ENCODE measurements at regions not wholly inside any gene's neighbourhood (a gene's known extent, or its start where the extent isn't known, plus 50 kb on each side); places are given as distances from the start of the nearest gene placed in this dataset.

DNA sequence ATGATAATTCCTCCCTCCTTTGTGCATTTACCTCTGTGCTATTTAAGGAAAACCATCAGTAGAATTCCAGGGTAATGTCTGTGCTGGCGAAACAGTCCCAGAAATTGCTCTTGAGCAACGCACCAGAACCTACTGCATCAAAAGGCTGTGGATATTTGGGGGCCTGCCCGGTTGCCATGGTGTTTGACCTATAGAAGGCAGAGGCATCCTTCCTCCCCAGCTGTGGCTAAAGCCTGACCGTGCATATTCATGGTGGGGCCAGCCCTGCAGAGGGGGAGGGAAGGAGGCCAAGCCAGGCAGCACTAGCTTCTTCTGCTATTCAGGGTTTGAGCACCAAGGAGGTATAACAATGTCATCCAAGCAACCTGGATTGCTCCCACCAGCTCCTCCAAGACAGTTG is 215.0 kb upstream of the E2F8 start:
- Mint-ChIP-seq H3K36me3 (ENCODE audit: low read depth) (no peaks in the 10 kb centered on the region), H3K4me3 (no peak overlapping the region), H3K27me3 (peaks cover 15% of the 10 kb centered on the region), H3K27ac (no peak overlapping the region), H3K4me1 (no peaks in the 10 kb centered on the region), H3K9me3 (no peaks in the 10 kb centered on the region)
- ATAC-seq (no peak), DNase-seq (no peak)

DNA sequence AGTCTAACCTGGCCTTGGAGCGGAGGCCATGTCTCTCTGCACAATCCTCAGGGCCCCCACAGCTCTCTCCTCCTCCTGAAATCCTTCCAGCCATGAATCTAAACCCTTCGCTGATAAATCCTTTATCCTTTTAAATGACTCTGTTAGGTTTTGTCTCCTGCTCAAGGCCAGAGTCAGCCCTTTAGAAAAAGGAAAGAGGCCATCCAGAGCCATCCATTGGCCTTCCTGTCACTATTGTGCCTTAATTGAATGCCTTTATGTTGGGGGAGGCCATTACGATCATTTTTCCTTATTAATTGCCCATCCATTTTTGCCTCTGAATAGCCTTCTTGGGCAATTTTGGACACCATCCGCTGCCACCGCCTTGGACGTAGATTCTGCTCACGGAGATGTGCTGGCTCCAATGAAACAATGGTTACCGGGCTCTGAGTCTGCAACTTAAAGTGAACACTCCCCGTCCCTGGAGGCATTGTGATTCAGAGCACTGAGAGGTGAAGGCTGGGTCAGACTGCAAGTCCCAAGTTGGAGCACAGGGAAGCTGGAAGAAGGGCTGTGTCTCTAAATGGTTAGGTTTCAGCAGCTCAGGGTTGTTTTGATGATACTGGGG is 213.0 kb upstream of the E2F8 start:
- H3K27ac Mint-ChIP-seq: no peak overlapping the region
- H3K36me3 Mint-ChIP-seq (ENCODE audit: low read depth): no peaks in the 10 kb centered on the region
- DNase-seq (no peak), ATAC-seq (no peak)
- no peaks in the 10 kb centered on the region for H3K4me1 Mint-ChIP-seq
- H3K27me3 Mint-ChIP-seq: peaks cover 10% of the 10 kb centered on the region
- H3K9me3 Mint-ChIP-seq: no peaks in the 10 kb centered on the region
- H3K4me3 Mint-ChIP-seq: no peak overlapping the region

DNA sequence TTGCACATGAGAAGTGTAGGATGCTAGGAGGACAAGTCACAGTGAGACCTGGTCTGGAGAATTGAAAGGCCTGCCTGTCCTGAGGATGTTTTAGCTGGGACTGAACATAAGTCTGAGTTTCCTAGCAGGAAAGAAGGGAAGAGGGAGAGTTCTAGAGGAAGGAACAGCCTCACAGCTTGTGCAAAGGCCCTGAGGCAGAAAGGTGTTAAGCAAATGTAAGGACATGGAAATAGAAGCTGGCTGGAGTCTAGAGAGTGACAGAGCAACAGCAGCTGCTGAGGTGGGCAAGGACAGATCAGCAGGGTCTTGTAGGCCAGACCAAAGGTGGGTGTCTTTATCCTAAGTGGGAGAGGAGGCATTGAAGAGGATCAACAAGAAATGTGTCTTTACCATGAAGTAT is 210.9 kb upstream of the E2F8 start:
- ATAC-seq (no peak), DNase-seq (no peak)
- Mint-ChIP-seq H3K4me3 (no peak overlapping the region), H3K4me1 (no peaks in the 10 kb centered on the region), H3K27me3 (peaks cover 10% of the 10 kb centered on the region), H3K27ac (no peak overlapping the region), H3K36me3 (ENCODE audit: low read depth) (no peaks in the 10 kb centered on the region), H3K9me3 (no peaks in the 10 kb centered on the region)

DNA sequence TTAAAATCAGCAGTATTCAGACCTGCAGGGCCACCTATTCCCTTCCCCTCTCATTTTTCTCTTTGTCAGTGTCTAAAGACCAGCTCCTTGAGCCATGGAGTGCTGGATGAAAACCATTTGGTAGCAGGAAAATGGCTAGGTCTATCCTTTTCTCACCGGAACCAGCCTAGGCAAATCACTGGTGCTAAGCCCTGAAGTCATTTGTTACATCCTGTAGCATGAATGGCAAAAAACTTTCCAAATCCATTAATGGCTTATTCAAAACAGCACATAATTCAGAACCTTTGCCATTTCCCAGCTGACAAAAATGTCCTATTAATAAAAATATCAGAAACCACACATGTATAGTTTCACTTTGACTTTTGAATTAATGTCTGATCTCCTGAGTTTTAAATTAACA is 209.5 kb upstream of the E2F8 start:
- Mint-ChIP-seq H3K9me3 (no peaks in the 10 kb centered on the region), H3K27me3 (peaks cover 15% of the 10 kb centered on the region), H3K4me1 (no peaks in the 10 kb centered on the region), H3K36me3 (ENCODE audit: low read depth) (no peaks in the 10 kb centered on the region), H3K4me3 (no peak overlapping the region), H3K27ac (no peak overlapping the region)
- DNase-seq (no peak), ATAC-seq (no peak)

DNA sequence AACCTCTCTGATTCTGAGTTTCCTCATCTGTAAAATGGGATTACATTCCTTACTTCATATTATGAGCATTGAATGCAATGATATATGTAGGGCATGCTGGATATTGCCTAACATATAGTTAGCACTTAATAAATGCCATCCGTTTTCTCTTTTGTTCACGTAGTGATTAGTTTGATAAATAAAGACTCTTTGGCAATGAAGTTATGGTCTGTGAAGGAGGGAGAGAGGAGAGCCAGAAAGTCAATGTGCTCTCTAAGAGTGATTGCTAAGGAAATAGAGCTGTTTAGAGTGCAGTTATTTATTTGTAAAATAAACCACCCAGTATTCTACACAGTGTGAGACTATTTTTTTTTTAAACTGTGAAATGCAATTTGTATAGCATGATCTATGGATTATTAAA is 207.9 kb upstream of the E2F8 start:
- DNase-seq: no peak
- Mint-ChIP-seq H3K4me1 (no peaks in the 10 kb centered on the region), H3K27ac (no peak overlapping the region), H3K9me3 (no peaks in the 10 kb centered on the region), H3K36me3 (ENCODE audit: low read depth) (no peaks in the 10 kb centered on the region), H3K4me3 (no peak overlapping the region), H3K27me3 (peaks cover 22% of the 10 kb centered on the region)
- ATAC-seq: no peak

DNA sequence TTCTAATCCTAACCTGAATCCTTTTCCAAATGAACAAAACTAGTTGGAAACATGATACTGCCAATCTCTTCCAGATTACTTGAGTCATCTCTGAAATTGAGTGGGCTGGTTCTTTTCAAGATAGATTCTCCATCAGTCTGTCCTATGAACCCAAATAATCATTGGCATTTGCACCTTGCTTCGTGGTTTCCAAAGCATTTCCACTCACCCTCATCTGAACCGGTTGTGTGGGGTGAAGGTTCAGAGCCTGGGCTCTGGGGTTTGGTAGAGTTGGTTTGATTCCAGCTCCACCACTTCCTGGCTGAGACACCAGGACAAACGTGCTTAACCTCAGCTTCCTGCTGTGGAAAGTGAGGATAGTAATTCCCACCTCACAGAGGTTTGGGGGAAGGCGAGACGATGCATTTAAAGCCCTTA is 206.4 kb upstream of the E2F8 start:
- DNase-seq (no peak), ATAC-seq (no peak)
- Mint-ChIP-seq H3K36me3 (ENCODE audit: low read depth) (no peaks in the 10 kb centered on the region), H3K4me3 (no peak overlapping the region), H3K9me3 (no peaks in the 10 kb centered on the region), H3K4me1 (peaks cover 9% of the 10 kb centered on the region), H3K27me3 (peaks cover 28% of the 10 kb centered on the region), H3K27ac (no peak overlapping the region)

DNA sequence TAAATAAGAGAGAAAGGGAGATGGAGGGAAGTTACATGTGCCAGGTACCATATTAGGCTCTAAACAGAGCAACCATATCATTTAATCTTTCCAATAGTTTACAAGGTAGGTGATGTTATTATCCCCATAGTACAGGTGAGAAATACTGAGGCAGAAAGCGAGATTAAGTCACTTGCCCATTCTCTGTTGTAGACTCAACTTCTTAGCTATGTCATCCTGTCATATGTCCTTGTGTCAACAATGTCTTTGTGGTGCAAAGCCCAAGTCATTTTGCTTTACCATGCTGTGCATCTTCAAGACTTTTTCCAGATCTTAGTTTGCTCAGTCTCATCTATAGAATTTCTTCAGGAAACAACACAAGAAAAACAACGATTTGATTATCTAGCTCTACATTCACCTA is 205.0 kb upstream of the E2F8 start:
- Mint-ChIP-seq H3K4me1 (peaks cover 15% of the 10 kb centered on the region), H3K9me3 (no peaks in the 10 kb centered on the region), H3K27me3 (peaks cover 30% of the 10 kb centered on the region), H3K4me3 (no peak overlapping the region), H3K36me3 (ENCODE audit: low read depth) (no peaks in the 10 kb centered on the region), H3K27ac (no peak overlapping the region)
- ATAC-seq (no peak), DNase-seq (no peak)

DNA sequence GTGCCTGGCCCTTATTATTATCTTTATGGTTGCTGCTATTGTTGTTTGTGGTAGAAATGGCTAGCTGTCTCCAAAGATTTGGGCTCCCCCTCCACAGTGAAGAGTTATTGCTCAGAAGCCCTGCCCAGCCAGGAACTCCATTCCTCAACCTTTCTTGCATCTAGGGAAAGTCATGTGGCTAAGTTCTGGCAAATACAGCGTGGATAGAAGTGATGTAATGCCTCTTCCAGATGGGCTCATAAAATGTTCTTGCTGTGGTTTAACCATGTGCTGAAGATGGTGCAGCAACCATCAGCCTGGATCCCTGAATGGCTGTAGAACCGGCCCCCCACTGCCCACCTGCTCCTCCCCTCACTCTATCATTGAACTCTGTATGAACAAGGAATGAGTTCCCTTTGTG is 203.5 kb upstream of the E2F8 start:
- no peak for ATAC-seq
- Mint-ChIP-seq H3K27me3 (peaks cover 41% of the 10 kb centered on the region), H3K27ac (no peak overlapping the region), H3K4me3 (no peak overlapping the region), H3K4me1 (peaks cover 15% of the 10 kb centered on the region), H3K36me3 (ENCODE audit: low read depth) (no peaks in the 10 kb centered on the region), H3K9me3 (no peaks in the 10 kb centered on the region)
- DNase-seq: no peak

DNA sequence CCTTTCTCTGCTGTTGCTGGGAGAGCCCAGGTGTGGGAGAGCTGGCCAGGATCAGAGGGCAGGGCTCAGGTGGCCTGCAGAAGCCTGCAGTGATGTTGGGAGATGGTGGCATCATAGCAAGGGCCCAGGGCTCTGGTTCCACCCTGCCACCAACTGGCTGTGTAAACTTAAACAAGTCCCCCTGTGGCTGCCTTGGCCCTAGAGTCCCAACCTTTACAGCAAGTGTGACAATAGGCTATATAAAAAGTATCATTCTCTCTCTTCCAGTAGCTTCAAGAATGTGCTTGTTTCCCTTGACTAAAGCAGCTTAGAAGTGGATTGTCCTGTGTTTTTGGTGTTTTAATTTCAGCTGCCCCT is 201.8 kb upstream of the E2F8 start:
- Mint-ChIP-seq H3K36me3 (ENCODE audit: low read depth) (no peaks in the 10 kb centered on the region), H3K4me3 (no peak overlapping the region), H3K27ac (peak overlapping the region; percentile 3), H3K4me1 (peaks cover 15% of the 10 kb centered on the region), H3K9me3 (no peaks in the 10 kb centered on the region), H3K27me3 (peaks cover 44% of the 10 kb centered on the region)
- DNase-seq (no peak), ATAC-seq (no peak)

DNA sequence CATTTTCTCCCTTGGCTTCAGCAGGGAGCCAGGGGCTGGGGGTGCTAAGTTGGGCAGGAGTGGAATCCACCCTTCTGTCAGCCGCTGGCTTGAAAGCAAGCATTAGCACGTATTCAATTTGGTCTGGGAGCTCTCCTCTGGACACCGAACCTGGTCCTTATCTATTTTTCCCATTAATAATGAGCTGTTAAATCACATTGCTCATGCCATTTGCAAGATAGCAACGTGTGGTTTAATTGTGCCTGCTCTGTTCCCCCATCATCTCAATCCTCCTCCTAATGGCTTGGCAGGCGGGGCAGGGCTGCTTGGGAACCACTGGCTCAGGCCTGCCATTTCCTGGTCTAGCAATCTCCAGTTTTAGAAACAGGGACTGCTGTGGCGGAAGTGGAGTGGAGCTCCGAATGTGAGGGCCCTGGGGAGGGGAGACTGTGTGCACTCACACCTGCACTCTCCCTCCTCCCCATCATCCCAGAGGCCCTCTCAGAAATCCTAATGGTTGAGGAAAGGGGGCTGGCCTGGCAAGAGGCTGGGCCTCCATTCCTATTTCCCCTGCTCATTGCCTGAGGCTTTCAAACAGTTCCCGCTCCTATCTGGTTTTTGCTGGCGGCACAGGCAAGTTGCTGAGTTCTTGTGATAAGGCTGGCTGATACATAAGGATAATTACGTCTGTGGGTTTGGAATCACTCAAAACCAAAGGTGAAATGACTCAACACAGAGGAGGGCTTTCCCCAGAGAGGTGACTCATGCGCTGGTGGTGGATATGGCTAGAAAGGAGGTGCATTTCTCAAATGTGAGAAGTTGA is 201.2 kb upstream of the E2F8 start:
- DNase-seq (peak; percentile 58), ATAC-seq (peak; percentile 89)
- peaks cover 46% of the 10 kb centered on the region for H3K27me3 Mint-ChIP-seq
- no peak overlapping the region for H3K4me3 Mint-ChIP-seq
- H3K27ac Mint-ChIP-seq: peak overlapping the region; percentile 3
- peaks cover 15% of the 10 kb centered on the region for H3K4me1 Mint-ChIP-seq
- no peaks in the 10 kb centered on the region for H3K36me3 Mint-ChIP-seq (ENCODE audit: low read depth)
- H3K9me3 Mint-ChIP-seq: no peaks in the 10 kb centered on the region

DNA sequence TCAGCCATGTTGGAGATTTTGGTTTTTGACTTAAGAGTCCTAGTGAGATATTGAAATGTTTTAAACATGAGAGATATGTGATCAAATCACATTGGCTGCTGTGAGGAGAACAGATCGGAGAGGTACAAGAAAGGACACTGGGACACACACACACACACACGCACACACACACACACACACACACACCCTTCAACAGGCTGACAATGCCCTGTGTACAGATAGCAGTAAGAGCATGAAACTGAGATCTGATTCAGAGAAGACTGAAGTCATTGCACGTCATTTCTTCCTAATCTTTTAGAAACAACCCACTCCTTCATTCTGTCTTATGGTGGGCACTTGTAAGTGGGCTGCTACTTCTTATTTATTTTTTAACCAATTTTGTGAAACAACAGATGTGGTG is 200.5 kb upstream of the E2F8 start:
- no peaks in the 10 kb centered on the region for H3K36me3 Mint-ChIP-seq (ENCODE audit: low read depth)
- peaks cover 43% of the 10 kb centered on the region for H3K27me3 Mint-ChIP-seq
- peaks cover 15% of the 10 kb centered on the region for H3K4me1 Mint-ChIP-seq
- no peaks in the 10 kb centered on the region for H3K9me3 Mint-ChIP-seq
- H3K4me3 Mint-ChIP-seq: no peak overlapping the region
- no peak overlapping the region for H3K27ac Mint-ChIP-seq
- no peak for DNase-seq
- no peak for ATAC-seq

DNA sequence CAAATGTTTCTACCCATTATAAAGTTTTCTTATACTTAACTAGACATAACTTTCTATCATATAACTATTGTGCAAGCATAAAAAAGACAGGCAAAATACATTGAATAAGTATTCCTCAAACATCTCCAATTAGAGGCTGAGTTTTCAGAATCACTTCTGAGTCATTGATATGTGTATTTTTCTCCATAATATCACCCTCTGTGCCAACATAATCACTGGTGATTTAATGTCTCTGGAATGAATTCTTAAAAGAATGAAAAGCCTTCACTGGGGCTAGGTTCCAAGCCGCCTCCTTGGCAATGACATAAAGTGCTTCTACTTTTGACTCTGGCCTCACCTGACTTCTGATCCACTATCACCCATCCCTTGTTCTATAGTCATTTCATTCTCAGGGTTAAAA is 197.0 kb upstream of the E2F8 start:
- no peak for DNase-seq
- Mint-ChIP-seq H3K27ac (no peak overlapping the region), H3K4me1 (peaks cover 12% of the 10 kb centered on the region), H3K36me3 (ENCODE audit: low read depth) (no peaks in the 10 kb centered on the region), H3K4me3 (no peak overlapping the region), H3K27me3 (peaks cover 42% of the 10 kb centered on the region), H3K9me3 (no peaks in the 10 kb centered on the region)
- no peak for ATAC-seq

DNA sequence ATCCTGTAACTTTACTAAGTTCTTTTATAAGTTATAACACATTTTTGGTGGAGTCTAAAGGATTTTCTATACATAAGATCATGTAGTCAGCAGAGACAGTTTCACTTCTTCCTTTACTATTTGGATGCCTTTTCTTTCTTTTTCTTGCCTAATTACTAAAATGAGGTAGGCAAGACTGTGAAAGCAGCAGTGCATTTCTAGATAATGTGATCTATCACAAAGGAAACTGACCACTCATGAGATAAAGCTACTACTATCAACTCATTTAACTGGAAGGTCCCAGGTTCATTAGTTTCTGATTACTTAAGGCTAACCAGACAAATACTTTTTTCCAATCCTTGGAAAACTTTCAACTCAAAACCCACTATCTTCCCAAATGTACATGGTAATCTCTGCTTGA is 196.2 kb upstream of the E2F8 start:
- no peak for DNase-seq
- Mint-ChIP-seq H3K36me3 (ENCODE audit: low read depth) (no peaks in the 10 kb centered on the region), H3K27ac (no peak overlapping the region), H3K9me3 (no peaks in the 10 kb centered on the region), H3K4me1 (peaks cover 4% of the 10 kb centered on the region), H3K4me3 (no peak overlapping the region), H3K27me3 (peaks cover 44% of the 10 kb centered on the region)
- ATAC-seq: no peak

DNA sequence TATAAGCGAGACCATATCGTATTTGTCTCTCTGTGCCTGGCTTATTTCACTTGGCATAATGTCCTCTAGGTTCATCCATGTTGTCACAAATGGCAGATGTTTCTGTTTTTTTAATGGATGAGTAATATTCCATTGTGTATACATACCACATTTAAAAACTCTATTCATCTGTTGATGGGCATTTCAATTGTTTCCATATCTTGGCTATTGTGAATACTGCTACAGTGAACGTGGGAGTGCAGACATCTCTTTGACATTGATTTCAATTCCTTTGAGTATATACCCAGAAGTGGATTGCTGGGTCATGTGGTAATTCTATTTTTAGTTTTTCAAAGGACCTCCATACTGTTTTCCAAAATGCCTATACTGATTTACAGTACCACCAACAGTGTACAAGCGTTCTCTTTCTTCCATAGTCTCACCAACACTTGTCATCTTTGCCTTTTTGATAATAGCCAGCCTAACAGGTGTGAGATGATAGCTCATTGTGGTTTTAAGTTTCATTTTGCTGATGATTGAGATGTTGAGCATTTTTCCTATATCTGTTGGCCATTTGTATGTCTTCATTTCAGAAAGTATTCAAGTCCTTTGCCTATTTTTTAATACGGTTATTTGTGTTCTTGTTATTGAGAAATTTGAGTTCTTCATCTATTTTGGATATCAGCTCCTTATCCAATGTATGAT is 194.7 kb upstream of the E2F8 start:
- Mint-ChIP-seq H3K27ac (no peak overlapping the region), H3K9me3 (no peaks in the 10 kb centered on the region), H3K4me3 (no peak overlapping the region), H3K36me3 (ENCODE audit: low read depth) (no peaks in the 10 kb centered on the region), H3K27me3 (peaks cover 40% of the 10 kb centered on the region), H3K4me1 (no peaks in the 10 kb centered on the region)
- DNase-seq (no peak), ATAC-seq (no peak)

DNA sequence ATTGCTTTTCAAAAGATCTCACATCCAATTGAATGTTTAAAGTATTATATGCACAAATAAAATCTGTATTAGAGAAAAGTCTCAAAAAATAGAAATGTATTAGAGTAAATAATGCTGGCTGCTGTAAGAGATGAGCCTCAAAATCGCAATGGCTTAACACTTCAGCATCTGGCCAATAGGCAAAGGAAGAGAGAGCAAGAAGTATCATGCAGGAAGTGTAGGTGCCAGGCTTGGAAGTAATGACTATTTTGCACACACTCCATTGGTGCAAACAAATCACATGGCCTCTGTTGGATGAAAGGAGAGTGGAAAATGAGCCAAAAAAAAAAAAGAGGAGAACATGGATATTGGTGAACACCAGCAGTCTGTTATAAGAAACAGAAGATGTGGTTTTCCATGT is 193.0 kb upstream of the E2F8 start:
- no peaks in the 10 kb centered on the region for H3K4me1 Mint-ChIP-seq
- H3K9me3 Mint-ChIP-seq: no peaks in the 10 kb centered on the region
- H3K4me3 Mint-ChIP-seq: no peak overlapping the region
- H3K36me3 Mint-ChIP-seq (ENCODE audit: low read depth): no peaks in the 10 kb centered on the region
- ATAC-seq (no peak), DNase-seq (no peak)
- peaks cover 37% of the 10 kb centered on the region for H3K27me3 Mint-ChIP-seq
- no peak overlapping the region for H3K27ac Mint-ChIP-seq
